ENCODE measurements at regions not wholly inside any gene's neighbourhood (a gene's known extent, or its start where the extent isn't known, plus 50 kb on each side); places are given as distances from the start of the nearest gene placed in this dataset.

DNA sequence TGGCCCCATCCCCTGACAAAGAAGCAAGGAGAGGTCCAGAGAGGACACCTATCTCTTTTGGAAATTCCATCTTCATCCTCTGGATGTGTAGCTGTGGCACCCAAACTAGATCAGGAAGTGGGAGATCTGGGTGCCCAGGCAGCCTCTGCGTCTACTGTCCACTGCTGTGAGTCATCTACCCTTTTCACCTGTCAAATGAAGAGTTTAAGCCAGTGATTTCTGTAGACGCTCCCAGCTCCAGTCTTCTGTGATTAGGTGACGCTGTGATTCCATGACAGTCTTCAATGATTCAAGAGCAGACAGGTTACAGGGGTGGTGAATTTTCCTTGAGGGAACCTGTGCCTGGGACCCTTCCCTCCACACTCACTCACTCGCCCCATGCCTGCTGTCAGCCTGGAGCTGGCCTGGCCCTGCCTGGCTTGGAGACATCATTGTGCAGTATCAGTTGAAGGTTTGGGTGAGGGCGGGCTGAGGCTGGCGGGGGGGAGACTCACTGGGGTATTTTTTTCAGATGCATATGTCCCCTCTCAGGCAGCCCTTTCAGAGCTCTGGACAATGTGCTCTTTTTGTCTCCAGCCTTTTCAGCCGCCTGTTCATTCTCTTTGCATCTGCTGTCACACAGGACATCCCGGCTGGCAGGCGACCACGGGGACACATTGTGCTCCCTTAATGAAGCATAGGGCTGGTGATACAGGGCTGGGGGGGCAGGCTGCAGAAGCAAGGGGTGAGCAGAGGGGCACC, 56.8 kb upstream of the PARP11 start:
- TF ChIP-seq ZNF146 (tag by site-specific recombination; IDR thresholded peaks at IDR 0.05) (no peak), HOXA7 (CRISPR knock-in tag; IDR thresholded peaks at IDR 0.05; ENCODE audit: borderline replicate concordance) (no peak), ZNF121 (tag by site-specific recombination; IDR thresholded peaks at IDR 0.05) (no peak), TRIM28 (IDR thresholded peaks at IDR 0.05; ENCODE audit: borderline replicate concordance, low read length) (no peak), ZNF280D (tag by site-specific recombination; IDR thresholded peaks at IDR 0.05) (no peak), CTCF (tag by site-specific recombination; IDR thresholded peaks at IDR 0.05) (no peak), KLF8 (tag by site-specific recombination; IDR thresholded peaks at IDR 0.05) (no peak), ZNF747 (tag by site-specific recombination; IDR thresholded peaks at IDR 0.05) (no peak), ZNF335 (tag by site-specific recombination; conservative IDR thresholded peaks at IDR 0.05) (no peak)
- TF ChIP-seq, protein P1, sequence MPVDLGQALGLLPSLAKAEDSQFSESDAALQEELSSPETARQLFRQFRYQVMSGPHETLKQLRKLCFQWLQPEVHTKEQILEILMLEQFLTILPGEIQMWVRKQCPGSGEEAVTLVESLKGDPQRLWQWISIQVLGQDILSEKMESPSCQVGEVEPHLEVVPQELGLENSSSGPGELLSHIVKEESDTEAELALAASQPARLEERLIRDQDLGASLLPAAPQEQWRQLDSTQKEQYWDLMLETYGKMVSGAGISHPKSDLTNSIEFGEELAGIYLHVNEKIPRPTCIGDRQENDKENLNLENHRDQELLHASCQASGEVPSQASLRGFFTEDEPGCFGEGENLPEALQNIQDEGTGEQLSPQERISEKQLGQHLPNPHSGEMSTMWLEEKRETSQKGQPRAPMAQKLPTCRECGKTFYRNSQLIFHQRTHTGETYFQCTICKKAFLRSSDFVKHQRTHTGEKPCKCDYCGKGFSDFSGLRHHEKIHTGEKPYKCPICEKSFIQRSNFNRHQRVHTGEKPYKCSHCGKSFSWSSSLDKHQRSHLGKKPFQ (tag by site-specific recombination; IDR thresholded peaks at IDR 0.05), result no peak
- TF ChIP-seq, protein P2, sequence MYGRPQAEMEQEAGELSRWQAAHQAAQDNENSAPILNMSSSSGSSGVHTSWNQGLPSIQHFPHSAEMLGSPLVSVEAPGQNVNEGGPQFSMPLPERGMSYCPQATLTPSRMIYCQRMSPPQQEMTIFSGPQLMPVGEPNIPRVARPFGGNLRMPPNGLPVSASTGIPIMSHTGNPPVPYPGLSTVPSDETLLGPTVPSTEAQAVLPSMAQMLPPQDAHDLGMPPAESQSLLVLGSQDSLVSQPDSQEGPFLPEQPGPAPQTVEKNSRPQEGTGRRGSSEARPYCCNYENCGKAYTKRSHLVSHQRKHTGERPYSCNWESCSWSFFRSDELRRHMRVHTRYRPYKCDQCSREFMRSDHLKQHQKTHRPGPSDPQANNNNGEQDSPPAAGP (tag by site-specific recombination; IDR thresholded peaks at IDR 0.05), result no peak
